Hepatocyte (in vitro differentiated cells): ENCODE measurements at regions not wholly inside any gene's neighbourhood (a gene's known extent, or its start where the extent isn't known, plus 50 kb on each side); places are given as distances from the start of the nearest gene placed in this dataset.
A peak's percentile ranks its signal among the peaks of the same experiment; 100 is the strongest.
"Not testable (repeated sequence)": the region's sequence is repeated elsewhere in the genome, so short reads cannot be mapped to it uniquely, and the experiment has no call there.

Experiments
- DNase-seq: peaks from one replicate; pipeline ENCODE4 v3.0.0-alpha.2; 2016; ENCODE audit warnings: low spot score
- H2AFZ ChIP-seq: fragments of 200-600 bp; sonication (generic); 2 replicates; pipeline ENCODE4 v1.6.0; 2016; ENCODE audit warnings: antibody characterized with exemption, mild to moderate bottlenecking
- H3K27ac ChIP-seq: fragments of 200-600 bp; sonication (generic); 2 replicates; pipeline ENCODE4 v1.5.1; 2016; ENCODE audit warnings: mild to moderate bottlenecking
- H3K27me3 ChIP-seq: fragments of 200-600 bp; sonication (generic); 2 replicates; pipeline ENCODE4 v1.6.1; 2016
- H3K36me3 ChIP-seq: fragments of 200-600 bp; sonication (generic); replicated peaks from 2 replicates; pipeline ENCODE4 v1.5.1; 2016; ENCODE audit warnings: low read depth; ENCODE audit not compliant: insufficient read depth
- H3K4me1 ChIP-seq: fragments of 200-600 bp; sonication (generic); 2 replicates; pipeline ENCODE4 v1.5.1; 2016; ENCODE audit warnings: mild to moderate bottlenecking, moderate library complexity; ENCODE audit not compliant: insufficient read depth
- H3K4me2 ChIP-seq: fragments of 200-600 bp; sonication (generic); 2 replicates; pipeline ENCODE4 v1.6.0; 2016
- H3K4me3 ChIP-seq: fragments of 200-600 bp; sonication (generic); 2 replicates; pipeline ENCODE4 v1.5.1; 2016; ENCODE audit warnings: mild to moderate bottlenecking
- H3K79me2 ChIP-seq: fragments of 200-600 bp; sonication (generic); 2 replicates; pipeline ENCODE4 v1.6.0; 2017; ENCODE audit warnings: mild to moderate bottlenecking
- H3K9me2 ChIP-seq: fragments of 200-600 bp; sonication (generic); replicated peaks from 2 replicates; pipeline ENCODE4 v1.6.0; 2017; ENCODE audit warnings: mild to moderate bottlenecking; ENCODE audit not compliant: insufficient read depth
- H3K9me3 ChIP-seq: fragments of 200-600 bp; sonication (generic); 2 replicates; pipeline ENCODE4 v1.5.1; 2016; ENCODE audit warnings: low read depth, mild to moderate bottlenecking
- H4K20me1 ChIP-seq: fragments of 200-600 bp; sonication (generic); 2 replicates; pipeline ENCODE4 v1.6.0; 2016; ENCODE audit warnings: mild to moderate bottlenecking; ENCODE audit not compliant: insufficient read depth, poor library complexity, severe bottlenecking
- WGBS: methylation state at CpG from one replicate; pipeline ENCODE4 v1.1.6; 2016; ENCODE audit warnings: low lambda C conversion rate; ENCODE audit errors: missing lambda C conversion rate; 5-methylcytosine and 5-hydroxymethylcytosine counted together

DNA sequence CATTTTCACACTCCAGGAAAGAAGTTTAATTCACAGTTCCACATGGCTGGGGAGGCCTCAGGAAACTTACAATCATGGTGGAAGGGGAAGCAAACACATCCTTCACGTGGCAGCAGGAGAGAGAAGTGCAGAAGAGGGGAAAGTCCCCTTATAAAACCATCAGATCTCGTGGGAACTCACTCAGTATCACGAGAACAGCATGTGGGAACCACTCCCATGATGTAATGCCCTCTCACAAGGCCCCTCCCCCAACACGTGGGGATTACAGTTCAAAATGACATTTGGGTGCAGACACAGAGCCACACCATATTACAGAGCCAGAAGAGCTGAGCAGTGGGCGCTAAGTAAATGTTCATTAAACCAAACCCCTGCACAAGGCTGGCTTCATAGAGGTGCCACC is 126.0 kb downstream of the POTEM start:
- not testable (repeated sequence) for H3K9me3 ChIP-seq, H3K36me3 ChIP-seq, H3K4me3 ChIP-seq, H4K20me1 ChIP-seq, H3K9me2 ChIP-seq, H2AFZ ChIP-seq, H3K27me3 ChIP-seq, H3K79me2 ChIP-seq, H3K4me2 ChIP-seq, H3K4me1 ChIP-seq, H3K27ac ChIP-seq, DNase-seq
- no CpG with 5 or more reads among the region's 5 CpGs for WGBS

DNA sequence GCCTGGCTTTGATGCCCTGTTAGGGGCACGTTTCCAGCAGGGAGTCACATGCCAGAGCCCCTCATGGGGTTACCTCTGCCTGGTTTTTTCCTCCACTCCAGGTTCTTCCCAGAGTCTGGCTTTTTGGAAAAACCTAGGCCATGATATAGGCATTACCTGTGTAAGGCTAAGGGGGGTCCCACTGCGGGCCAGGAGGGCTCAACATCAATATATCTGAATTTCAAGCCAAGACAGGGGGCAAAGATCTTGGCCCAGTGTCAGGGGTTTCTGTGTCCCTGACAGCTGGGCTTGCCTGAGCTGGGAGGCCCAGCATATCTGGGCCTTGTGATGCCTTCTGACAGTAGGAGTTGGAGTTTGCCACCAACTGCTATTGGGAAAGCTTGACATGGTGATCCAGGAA is 127.5 kb downstream of the POTEM start:
- H3K27me3 ChIP-seq, result not testable (repeated sequence)
- 43% methylated on average over 1 of the region's 2 CpGs for WGBS

GRCh38 chr14:19095167-19095566 is 127.9 kb downstream of the POTEM start:
- H3K4me2 ChIP-seq, H3K79me2 ChIP-seq, H3K9me2 ChIP-seq, H3K27ac ChIP-seq, H3K4me1 ChIP-seq, H2AFZ ChIP-seq, DNase-seq, H3K9me3 ChIP-seq, H4K20me1 ChIP-seq, H3K4me3 ChIP-seq, H3K27me3 ChIP-seq, H3K36me3 ChIP-seq: not testable (repeated sequence)
- no CpG with 5 or more reads among the region's 1 CpG for WGBS

More for the DNA sequence above, 127.5 kb downstream of the POTEM start:
- not testable (repeated sequence) for H3K4me3 ChIP-seq, H3K27ac ChIP-seq, H3K4me2 ChIP-seq, DNase-seq, H3K9me2 ChIP-seq, H3K36me3 ChIP-seq, H3K4me1 ChIP-seq, H2AFZ ChIP-seq, H3K9me3 ChIP-seq, H3K79me2 ChIP-seq, H4K20me1 ChIP-seq

DNA sequence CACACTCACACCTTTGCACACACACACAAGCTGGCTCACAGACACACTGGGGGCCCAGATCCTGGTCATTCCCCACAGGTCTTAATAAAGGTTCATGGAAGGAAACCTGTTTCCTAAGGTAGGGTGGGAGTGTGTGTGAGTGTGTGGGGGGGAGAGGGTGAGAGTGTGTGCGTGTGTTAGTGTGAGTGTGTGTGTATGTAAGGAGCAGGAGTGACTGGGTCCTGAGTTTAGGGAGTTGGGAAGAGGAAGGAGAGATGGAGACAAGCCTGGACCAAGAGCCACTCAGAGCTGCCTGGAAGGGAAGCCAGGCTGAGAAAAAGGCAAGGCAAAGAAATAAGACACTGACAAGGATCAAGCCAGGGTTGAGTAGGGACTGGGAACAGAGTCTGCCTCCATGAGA is 129.2 kb downstream of the POTEM start:
- H3K9me3 ChIP-seq, H3K9me2 ChIP-seq, H3K36me3 ChIP-seq, H3K27me3 ChIP-seq, H3K79me2 ChIP-seq, H3K4me3 ChIP-seq, H2AFZ ChIP-seq, H3K27ac ChIP-seq, H3K4me1 ChIP-seq, H4K20me1 ChIP-seq, H3K4me2 ChIP-seq: not testable (repeated sequence)
- peak; percentile 1 for DNase-seq
- 41% methylated on average over 1 of the region's 1 CpG for WGBS

DNA sequence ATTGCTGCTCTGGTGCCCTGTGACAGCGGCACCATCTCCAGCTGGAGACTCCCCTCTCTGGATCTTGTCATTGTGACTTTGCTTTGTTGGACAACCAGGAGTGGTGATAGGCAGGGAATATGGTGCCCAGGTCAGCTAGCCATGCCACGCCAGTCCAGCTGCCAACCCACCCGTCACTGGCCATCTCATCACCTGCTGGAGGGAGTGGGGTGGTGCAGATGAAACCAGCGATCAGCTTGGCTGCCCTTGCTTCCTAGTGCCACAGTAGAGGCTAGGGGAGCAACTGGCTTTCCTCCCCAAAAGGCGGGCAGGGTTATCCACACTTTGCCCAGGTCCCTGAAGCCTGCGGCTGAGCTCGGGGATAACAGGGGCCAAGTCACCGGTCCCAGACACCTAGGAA is 129.6 kb downstream of the POTEM start:
- not testable (repeated sequence) for H3K4me1 ChIP-seq, H3K4me2 ChIP-seq, H3K4me3 ChIP-seq, H3K27me3 ChIP-seq, H3K79me2 ChIP-seq, H3K36me3 ChIP-seq, H2AFZ ChIP-seq, H4K20me1 ChIP-seq, H3K9me2 ChIP-seq, H3K9me3 ChIP-seq, H3K27ac ChIP-seq
- 81% methylated on average over 8 of the region's 8 CpGs for WGBS
- DNase-seq, result peak; percentile 4

DNA sequence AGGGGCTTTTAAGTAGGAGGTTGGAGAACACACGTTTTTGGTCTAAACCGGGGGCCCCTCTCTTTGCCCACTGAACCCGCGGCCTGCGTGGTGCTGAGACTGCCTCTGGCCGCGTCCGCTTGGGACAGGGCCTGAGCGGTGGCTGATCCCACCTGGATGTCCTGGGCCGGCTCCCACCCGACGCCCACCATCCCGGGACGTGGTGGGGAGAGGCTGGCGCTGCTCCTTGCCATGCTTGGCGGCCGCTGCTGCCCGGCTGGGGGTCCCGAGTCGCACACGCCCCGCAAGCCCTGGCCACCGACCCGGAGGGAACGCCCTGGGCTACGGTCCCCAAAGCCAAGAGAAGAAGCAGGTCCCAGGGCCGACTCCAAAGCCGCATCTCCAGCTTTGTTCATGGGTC is 130.1 kb downstream of the POTEM start:
- H3K9me2 ChIP-seq, H3K27me3 ChIP-seq, H3K27ac ChIP-seq, H4K20me1 ChIP-seq, H3K9me3 ChIP-seq, H3K4me3 ChIP-seq, H3K4me1 ChIP-seq, H3K4me2 ChIP-seq, H3K79me2 ChIP-seq, H3K36me3 ChIP-seq, H2AFZ ChIP-seq: not testable (repeated sequence)
- peak; percentile 17 for DNase-seq
- WGBS, result 94% methylated on average over 28 of the region's 28 CpGs

DNA sequence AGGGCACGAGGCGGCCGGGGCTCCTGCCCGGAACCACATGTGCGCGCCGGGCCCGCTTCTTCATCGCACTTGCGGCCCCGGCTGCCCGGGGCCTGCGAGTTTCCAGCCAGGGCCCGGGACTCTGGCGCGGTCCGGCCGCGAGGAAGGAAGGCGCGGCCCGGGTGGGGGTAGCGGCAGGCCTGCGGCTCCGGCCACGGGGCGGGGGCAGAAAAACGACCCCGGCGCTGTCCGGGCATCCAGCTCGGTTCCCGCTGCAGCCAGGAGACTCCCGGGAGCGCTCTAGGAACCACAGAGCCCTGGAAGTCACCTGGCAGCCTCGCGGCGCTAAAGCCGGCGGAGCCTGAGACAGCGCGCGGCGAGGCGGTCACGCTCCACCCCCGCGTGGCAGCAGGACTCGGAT is 130.5 kb downstream of the POTEM start:
- H3K4me1 ChIP-seq, H3K36me3 ChIP-seq, H3K4me2 ChIP-seq, H4K20me1 ChIP-seq, H3K79me2 ChIP-seq, H3K27me3 ChIP-seq, H3K27ac ChIP-seq, H3K9me2 ChIP-seq, H2AFZ ChIP-seq, H3K9me3 ChIP-seq, H3K4me3 ChIP-seq: not testable (repeated sequence)
- 96% methylated on average over 46 of the region's 49 CpGs for WGBS
- DNase-seq, result peak; percentile 8

GRCh38 chr14:19098230-19098629 is 131.0 kb downstream of the POTEM start:
- not testable (repeated sequence) for H3K9me3 ChIP-seq, H3K36me3 ChIP-seq
- 97% methylated on average over 17 of the region's 41 CpGs for WGBS

GRCh38 chr14:19098732-19099131 is 131.5 kb downstream of the POTEM start:
- DNase-seq, result peak; percentile 8
- H3K4me2 ChIP-seq, H4K20me1 ChIP-seq, H3K4me1 ChIP-seq, H3K27ac ChIP-seq, H3K36me3 ChIP-seq, H3K9me2 ChIP-seq, H3K4me3 ChIP-seq, H3K27me3 ChIP-seq, H2AFZ ChIP-seq, H3K79me2 ChIP-seq, H3K9me3 ChIP-seq: not testable (repeated sequence)
- WGBS, result 94% methylated on average over 34 of the region's 34 CpGs

More at GRCh38 chr14:19098230-19098629, 131.0 kb downstream of the POTEM start:
- not testable (repeated sequence) for H3K79me2 ChIP-seq, DNase-seq, H3K4me1 ChIP-seq, H3K27me3 ChIP-seq, H3K27ac ChIP-seq, H3K4me2 ChIP-seq, H3K9me2 ChIP-seq, H2AFZ ChIP-seq, H4K20me1 ChIP-seq, H3K4me3 ChIP-seq
